Right renal cortex interstitium (tissue), 3 donors: ENCODE measurements at regions not wholly inside any gene's neighbourhood (a gene's known extent, or its start where the extent isn't known, plus 50 kb on each side); places are given as distances from the start of the nearest gene placed in this dataset.

Source experiments
- DNase-seq, 3 donors: peaks; one replicate each; pipeline ENCODE4 v3.0.0-alpha.2; 2013; ENCODE audit warnings: low read depth in 3 of 3, low spot score in 2 of 3

GRCh38 chr13:62292714-62293480 lies 877.2 kb upstream of the PCDH20 start:
- DNase-seq = no peak

GRCh38 chr13:62290542-62290941 lies 874.9 kb upstream of the PCDH20 start:
- no peak for DNase-seq

GRCh38 chr13:62287764-62288163 lies 872.1 kb upstream of the PCDH20 start:
- DNase-seq = no peak

GRCh38 chr13:62280590-62280989 lies 864.9 kb upstream of the PCDH20 start:
- no peak for DNase-seq

- DNase-seq = no peak
Measured at GRCh38 chr13:62278271-62278670, 862.6 kb upstream of the PCDH20 start.

- DNase-seq = no peak
Measured at GRCh38 chr13:62251734-62252133, 836.1 kb upstream of the PCDH20 start.

GRCh38 chr13:62250501-62251201 lies 835.0 kb upstream of the PCDH20 start:
- no peak for DNase-seq

GRCh38 chr13:62246581-62246980 lies 830.9 kb upstream of the PCDH20 start:
- DNase-seq = no peak

GRCh38 chr13:62243106-62243505 lies 827.5 kb upstream of the PCDH20 start:
- DNase-seq = no peak

GRCh38 chr13:62234780-62235440 lies 819.3 kb upstream of the PCDH20 start:
- no peak for DNase-seq

- no peak for DNase-seq
Measured at GRCh38 chr13:62210951-62211350, 795.3 kb upstream of the PCDH20 start.

GRCh38 chr13:62209529-62209928 lies 793.9 kb upstream of the PCDH20 start:
- no peak for DNase-seq

GRCh38 chr13:62207388-62207787 lies 791.7 kb upstream of the PCDH20 start:
- no peak for DNase-seq

GRCh38 chr13:62206165-62206564 lies 790.5 kb upstream of the PCDH20 start:
- DNase-seq = no peak

- DNase-seq = no peak
Measured at GRCh38 chr13:62205273-62205672, 789.6 kb upstream of the PCDH20 start.

GRCh38 chr13:62194371-62194770 lies 778.7 kb upstream of the PCDH20 start:
- DNase-seq = no peak

- no peak for DNase-seq
Measured at GRCh38 chr13:62193919-62194318, 778.3 kb upstream of the PCDH20 start.

GRCh38 chr13:62185631-62186255 lies 770.1 kb upstream of the PCDH20 start:
- no peak for DNase-seq

GRCh38 chr13:62176051-62176450 lies 760.4 kb upstream of the PCDH20 start:
- no peak for DNase-seq

GRCh38 chr13:62173958-62174357 lies 758.3 kb upstream of the PCDH20 start:
- no peak for DNase-seq

- DNase-seq = no peak
Measured at GRCh38 chr13:62171697-62172096, 756.0 kb upstream of the PCDH20 start.
